ENCODE measurements at regions not wholly inside any gene's neighbourhood (a gene's known extent, or its start where the extent isn't known, plus 50 kb on each side); places are given as distances from the start of the nearest gene placed in this dataset.

DNA sequence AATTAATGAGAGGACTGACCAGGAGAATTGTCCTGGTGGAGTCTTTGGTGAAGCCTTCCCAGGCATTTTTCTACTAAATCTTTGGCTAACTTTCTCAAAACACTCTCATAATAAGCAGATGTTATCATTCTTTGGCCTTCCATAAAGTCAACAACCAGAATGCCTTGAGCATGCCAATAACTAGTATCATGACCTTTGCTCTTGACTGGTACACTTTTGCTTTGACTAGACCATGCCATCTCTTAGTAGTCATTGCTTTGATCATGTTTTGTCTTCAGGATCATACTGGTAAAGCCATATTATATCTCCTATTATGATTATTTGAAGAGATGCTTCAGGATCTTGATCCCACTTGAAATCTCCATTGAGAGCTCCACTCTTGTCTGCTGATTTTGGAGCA lies 506.9 kb downstream of the ELAVL2 start:
- DNase-seq, result no peak

GRCh38 chr9:23321049-23321448 lies 505.0 kb downstream of the ELAVL2 start:
- DNase-seq, result peak; percentile 58

DNA sequence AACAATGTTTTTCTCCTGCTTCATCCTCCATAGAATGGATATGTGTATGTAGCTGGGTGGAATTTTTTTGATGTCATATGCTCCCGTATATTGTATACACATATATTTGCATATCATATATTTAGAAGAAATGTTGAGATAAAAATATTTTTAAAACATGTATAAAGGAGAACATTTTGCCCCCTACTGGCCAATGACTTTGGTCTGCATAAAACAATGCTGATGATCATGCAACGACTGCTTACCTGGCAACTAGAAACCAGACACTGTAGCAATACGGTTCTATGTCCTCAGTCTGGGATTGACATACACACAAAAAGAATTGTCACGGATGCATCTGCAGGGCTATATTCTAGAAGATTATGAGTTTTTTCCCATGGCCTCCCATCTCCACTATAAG lies 503.6 kb downstream of the ELAVL2 start:
- no peak for DNase-seq

- no peak for DNase-seq
These were observed 501.5 kb downstream of the ELAVL2 start for GRCh38 chr9:23324511-23324910.

DNA sequence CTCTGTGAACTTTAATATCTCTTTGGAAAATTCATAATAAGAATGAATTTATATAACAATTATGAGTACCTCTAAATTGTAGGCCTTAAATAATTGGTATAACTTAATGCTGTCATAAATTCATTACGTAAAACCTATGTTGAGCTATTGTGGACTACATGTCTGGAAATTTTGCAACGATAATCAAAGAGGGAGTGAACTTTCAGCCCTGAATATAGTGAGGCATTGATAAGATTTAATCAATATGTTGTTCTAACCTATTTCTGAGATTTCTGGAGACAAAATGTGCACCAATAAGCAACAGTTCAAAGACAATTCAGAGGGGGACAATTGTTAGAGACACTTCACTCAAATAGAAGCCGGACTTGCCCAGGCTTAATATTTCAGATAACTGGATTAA lies 499.4 kb downstream of the ELAVL2 start:
- DNase-seq, result no peak

GRCh38 chr9:23341346-23341745 lies 484.7 kb downstream of the ELAVL2 start:
- no peak for DNase-seq

GRCh38 chr9:23342291-23342690 lies 483.7 kb downstream of the ELAVL2 start:
- peak; percentile 3 for DNase-seq

GRCh38 chr9:23343226-23343625 lies 482.8 kb downstream of the ELAVL2 start:
- DNase-seq, result no peak

GRCh38 chr9:23361096-23361495 lies 464.9 kb downstream of the ELAVL2 start:
- DNase-seq, result no peak

DNA sequence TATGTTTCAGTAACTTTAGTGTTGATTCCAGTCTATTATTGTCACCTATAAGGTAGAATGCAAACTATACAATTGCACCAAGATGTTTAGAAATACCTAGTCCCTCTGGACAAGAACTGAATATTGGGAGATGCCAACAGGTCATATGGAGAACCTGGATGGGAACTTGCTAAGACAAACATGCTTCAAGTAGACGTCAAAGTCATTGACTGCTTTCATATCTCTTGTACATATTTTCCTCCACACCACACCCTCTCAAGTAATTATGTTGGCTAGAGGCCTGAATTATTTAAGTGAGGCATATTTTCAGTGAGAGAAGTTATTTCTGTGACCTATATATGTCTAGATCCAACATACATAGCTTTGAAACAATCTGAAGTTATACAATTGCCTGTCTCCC lies 453.3 kb downstream of the ELAVL2 start:
- DNase-seq, result no peak

DNA sequence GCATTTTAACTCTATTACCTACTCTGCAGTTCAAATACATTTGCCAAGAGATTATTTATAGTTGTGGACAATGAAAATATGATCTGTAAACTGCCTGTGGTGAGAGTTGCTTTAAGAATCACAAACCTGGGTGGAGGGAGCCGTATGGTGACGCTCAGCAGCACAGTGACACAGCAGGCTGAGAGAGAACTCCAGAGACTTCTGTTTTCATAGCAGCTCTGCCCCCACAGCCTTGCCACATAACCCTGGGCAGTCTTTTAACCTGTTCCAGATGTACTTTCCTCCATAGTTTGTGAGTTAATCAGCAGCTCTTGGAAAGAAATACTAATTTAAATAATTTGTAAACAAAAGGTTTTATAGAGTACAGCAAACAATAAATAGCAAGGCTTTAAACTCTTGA lies 450.5 kb downstream of the ELAVL2 start:
- no peak for DNase-seq

- DNase-seq, result no peak
These were observed 446.2 kb downstream of the ELAVL2 start for GRCh38 chr9:23379842-23380241.

DNA sequence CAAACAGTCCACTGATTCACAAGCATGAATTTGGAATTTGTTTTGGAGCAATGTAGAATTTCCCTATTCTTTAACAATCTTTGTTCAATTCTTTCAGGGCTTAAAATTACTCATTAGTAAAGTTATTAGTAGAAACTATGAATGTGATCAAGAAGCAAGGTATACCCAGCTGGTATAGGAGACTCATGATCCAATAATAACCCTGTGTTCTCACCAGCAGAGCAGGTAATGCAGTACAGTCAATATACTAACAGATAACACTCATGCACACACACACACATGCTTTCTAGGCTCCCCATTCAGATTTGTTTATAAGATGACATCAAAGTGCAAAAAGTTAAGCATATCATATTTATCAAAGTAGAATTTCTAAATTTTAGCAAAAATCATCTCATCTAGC lies 445.2 kb downstream of the ELAVL2 start:
- no peak for DNase-seq

DNA sequence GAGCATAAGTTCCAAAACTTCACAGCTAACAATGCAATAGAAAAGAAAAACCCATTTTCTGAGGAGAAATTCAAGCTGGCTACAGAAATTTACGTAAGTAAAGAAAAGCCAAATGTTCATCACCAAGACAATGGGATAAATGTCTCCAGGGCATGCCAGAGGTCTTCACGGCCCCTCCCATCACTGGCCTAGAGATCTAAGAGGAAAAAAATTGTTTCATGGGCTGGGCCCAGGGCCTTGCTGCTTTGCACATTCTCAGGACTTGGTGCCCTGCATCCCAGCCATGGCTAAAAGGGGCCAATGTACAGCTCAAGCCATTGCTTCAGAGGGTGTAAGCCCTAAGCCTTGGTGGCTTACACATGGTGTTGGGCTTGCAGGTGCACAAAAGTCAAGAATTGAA lies 443.6 kb downstream of the ELAVL2 start:
- no peak for DNase-seq

DNA sequence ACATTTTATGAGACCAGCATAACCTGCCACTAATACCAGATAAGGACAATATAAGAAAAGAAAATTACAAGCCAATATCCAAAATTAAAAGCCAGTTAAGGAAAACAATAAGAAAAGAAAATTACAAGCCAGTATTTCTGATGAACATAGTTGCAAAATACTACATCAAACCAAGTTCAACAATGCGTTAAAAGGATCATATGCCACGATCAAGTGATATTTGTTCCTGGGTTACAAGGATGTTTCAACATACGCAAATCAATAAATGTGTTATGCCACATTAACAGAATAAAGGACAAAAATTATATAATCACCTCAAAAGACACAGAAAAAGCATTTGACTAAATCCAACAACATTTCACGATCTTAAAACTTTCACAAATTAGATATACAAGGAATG lies 431.9 kb downstream of the ELAVL2 start:
- DNase-seq, result no peak

DNA sequence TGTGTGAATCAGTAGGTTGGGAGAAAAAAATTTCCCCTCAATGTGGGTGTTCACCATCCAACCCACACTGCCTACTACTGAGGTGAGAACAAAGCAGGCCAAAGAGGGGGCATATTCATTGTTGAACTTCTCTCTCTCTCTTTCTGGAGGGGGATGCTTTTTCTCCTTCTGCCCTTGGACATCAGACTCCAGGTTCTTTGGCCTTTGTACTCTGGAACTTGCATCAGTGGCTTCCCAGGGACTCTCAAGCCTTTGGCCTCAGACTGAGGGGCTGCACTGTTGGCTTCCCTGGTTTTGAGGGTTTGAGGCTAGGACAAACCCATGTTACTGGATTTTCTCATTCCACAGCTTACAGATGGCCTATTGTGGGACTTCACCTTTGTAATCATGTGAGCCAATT lies 417.2 kb downstream of the ELAVL2 start:
- no peak for DNase-seq

GRCh38 chr9:23412046-23412445 lies 414.0 kb downstream of the ELAVL2 start:
- DNase-seq, result no peak

- DNase-seq, result peak; percentile 84
These were observed 413.6 kb downstream of the ELAVL2 start for GRCh38 chr9:23412458-23412857.

DNA sequence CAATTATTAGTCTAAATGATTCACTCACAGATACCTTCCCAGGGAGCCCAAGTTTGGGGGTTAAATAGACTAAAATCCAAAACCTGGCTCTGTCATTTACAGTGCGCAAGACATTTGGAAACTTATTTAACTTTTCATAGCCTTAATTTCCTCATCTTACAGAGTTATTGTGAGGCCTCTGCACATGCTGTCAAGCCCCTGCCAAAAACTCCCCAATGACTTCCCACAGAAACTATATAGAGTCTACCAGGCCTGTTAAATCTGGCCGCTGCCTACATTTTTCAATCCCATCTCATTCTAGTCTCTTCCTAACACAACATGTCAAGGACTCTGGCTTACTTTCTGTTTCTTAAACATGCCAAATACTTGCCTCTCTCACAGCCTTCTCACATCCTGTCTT lies 412.5 kb downstream of the ELAVL2 start:
- peak; percentile 80 for DNase-seq

- no peak for DNase-seq
These were observed 402.0 kb downstream of the ELAVL2 start for GRCh38 chr9:23423999-23424398.

GRCh38 chr9:23426144-23426543 lies 399.9 kb downstream of the ELAVL2 start:
- DNase-seq, result no peak

DNA sequence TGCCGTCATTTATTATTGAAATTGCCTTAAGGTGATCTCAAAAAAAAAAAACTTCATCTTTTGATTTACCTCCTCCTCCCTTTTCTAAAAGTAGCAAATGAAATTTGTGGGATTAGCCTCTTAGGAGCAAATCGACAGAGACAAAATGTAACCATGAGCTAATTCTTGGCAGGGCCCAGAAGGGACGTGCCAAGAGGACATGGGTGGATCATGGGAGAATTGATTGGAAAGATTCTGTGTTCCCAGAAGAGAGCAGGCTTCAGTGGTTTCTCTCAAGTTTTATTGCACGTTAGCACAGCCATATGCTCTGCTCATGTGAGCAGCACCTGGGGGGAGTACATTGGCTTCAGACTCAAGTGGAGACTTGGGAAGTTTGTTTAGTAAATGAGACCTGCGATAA lies 394.6 kb downstream of the ELAVL2 start:
- no peak for DNase-seq

- DNase-seq, result no peak
These were observed 391.4 kb downstream of the ELAVL2 start for GRCh38 chr9:23434654-23435053.

- DNase-seq, result no peak
These were observed 387.6 kb downstream of the ELAVL2 start for GRCh38 chr9:23438299-23438907.

DNA sequence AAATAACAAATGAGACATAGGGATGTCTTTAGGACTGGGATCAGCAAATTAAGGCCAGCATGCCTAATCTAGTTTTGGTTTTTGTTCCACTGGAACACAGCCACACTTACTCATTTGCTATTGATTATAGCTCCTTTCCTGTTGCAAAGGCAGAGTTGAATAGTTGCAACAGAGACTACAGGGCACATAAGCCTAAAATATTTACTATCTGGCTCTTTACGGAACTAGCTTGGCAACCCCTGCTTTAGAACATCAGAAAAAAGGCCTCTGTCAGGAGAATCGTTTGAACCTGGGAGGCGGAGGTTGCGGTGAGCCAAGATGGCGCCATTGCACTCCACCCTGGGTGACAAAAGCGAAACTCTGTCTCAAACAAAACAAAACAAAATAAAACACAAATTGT lies 384.8 kb downstream of the ELAVL2 start:
- no peak for DNase-seq
